Loucy (cell line): ENCODE measurements at regions not wholly inside any gene's neighbourhood (a gene's known extent, or its start where the extent isn't known, plus 50 kb on each side); places are given as distances from the start of the nearest gene placed in this dataset.

ENCODE experiments used
- EZH2phosphoT487 ChIP-seq: fragments of 200-600 bp; IDR thresholded peaks from 2 replicates; pipeline ENCODE4 v1.6.1; 2018; ENCODE audit warnings: antibody characterized with exemption, mild to moderate bottlenecking, moderate library complexity, borderline replicate concordance
- TF ChIP-seq, protein P1 (sequence below): fragments of 200-600 bp; sonication (generic); conservative IDR thresholded peaks from 2 replicates; pipeline ENCODE4 v1.5.1; 2014; ENCODE audit warnings: mild to moderate bottlenecking, antibody characterized with exemption, low read length

DNA sequence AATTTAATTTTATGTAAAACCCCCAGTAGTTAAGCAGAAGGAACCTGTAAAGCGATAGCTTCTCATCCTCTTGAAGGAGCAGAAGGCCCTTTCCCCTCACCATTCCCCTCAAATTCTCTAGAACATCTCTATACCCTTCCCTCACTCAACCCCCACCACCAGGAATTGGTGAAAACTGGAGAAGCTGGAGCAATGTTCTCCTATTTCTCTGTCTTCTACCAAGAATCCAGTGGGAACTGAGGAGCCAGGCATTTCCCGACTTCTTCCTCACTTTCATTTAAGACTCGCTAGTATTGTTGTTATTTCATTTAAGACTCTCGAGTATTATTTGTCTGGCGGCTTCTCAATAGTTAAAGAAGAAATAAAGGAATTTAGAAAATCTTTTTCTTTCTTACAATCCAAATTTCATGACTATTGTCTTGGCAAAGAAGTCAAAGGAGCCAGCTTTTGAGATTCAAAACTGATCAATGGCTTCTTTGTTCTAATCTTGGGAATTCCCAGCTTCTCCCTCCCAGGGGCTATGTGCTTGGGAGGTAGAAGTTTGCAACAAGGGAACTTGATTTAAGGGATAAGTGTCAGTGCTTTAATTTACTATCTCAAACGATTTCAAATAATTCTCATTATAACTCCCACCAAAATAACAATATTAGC is 253.3 kb upstream of the ADGRL2 start:
- TF ChIP-seq, protein P1, sequence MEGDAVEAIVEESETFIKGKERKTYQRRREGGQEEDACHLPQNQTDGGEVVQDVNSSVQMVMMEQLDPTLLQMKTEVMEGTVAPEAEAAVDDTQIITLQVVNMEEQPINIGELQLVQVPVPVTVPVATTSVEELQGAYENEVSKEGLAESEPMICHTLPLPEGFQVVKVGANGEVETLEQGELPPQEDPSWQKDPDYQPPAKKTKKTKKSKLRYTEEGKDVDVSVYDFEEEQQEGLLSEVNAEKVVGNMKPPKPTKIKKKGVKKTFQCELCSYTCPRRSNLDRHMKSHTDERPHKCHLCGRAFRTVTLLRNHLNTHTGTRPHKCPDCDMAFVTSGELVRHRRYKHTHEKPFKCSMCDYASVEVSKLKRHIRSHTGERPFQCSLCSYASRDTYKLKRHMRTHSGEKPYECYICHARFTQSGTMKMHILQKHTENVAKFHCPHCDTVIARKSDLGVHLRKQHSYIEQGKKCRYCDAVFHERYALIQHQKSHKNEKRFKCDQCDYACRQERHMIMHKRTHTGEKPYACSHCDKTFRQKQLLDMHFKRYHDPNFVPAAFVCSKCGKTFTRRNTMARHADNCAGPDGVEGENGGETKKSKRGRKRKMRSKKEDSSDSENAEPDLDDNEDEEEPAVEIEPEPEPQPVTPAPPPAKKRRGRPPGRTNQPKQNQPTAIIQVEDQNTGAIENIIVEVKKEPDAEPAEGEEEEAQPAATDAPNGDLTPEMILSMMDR: no peak
- no peak for TF ChIP-seq EZH2phosphoT487
